ENCODE measurements at regions not wholly inside any gene's neighbourhood (a gene's known extent, or its start where the extent isn't known, plus 50 kb on each side); places are given as distances from the start of the nearest gene placed in this dataset.

- TF ChIP-seq OSR1 (CRISPR knock-in tag; IDR thresholded peaks at IDR 0.05) (no peak), SNAI2 (CRISPR knock-in tag; IDR thresholded peaks at IDR 0.05) (no peak), GLIS3 (CRISPR knock-in tag; IDR thresholded peaks at IDR 0.05) (no peak), POU6F1 (CRISPR knock-in tag; IDR thresholded peaks at IDR 0.05; ENCODE audit: borderline replicate concordance, low read depth) (no peak), ZFP30 (CRISPR knock-in tag; IDR thresholded peaks at IDR 0.05) (no peak), RARB (CRISPR knock-in tag; IDR thresholded peaks at IDR 0.05) (no peak), TSHZ2 (CRISPR knock-in tag; IDR thresholded peaks at IDR 0.05) (no peak), ESRRG (CRISPR knock-in tag; IDR thresholded peaks at IDR 0.05) (no peak), ZC3H10 (CRISPR knock-in tag; IDR thresholded peaks at IDR 0.05) (no peak), PATZ1 (CRISPR knock-in tag; IDR thresholded peaks at IDR 0.05; ENCODE audit: borderline replicate concordance) (no peak), ZFP3 (CRISPR knock-in tag; IDR thresholded peaks at IDR 0.05) (no peak), ZNF70 (CRISPR knock-in tag; IDR thresholded peaks at IDR 0.05) (no peak)
Measured at GRCh38 chr3:152019508-152019907, 146.1 kb downstream of the SUCNR1 start.
